IMR-90 (cell line): ENCODE measurements at regions not wholly inside any gene's neighbourhood (a gene's known extent, or its start where the extent isn't known, plus 50 kb on each side); places are given as distances from the start of the nearest gene placed in this dataset.

Experiments used
- ATAC-seq: fragments of 200-7000 bp; cut with Tn5 transposase; 2 replicates; pipeline ENCODE4 v1.9.1; 2020; ENCODE audit warnings: low read depth, mild to moderate bottlenecking, moderate library complexity
- BruUV-seq: library from RNA; stranded (reverse); fragments of 400-500 nt; replicated peaks from 2 replicates; lab custom pipeline; 2021; lab: Mats Ljungman, UMichigan
- CTCF ChIA-PET: fragments of 300-600 bp; formaldehyde crosslinking; extraction: SDS; loops from one replicate; lab custom pipeline; 2021; ENCODE audit warnings: antibody characterized with exemption; lab: Yijun Ruan, JAX
- POLR2A ChIA-PET: fragments of 300-600 bp; sonication (Branson Sonifier 250); formaldehyde crosslinking; loops from one replicate; lab custom pipeline; 2022; ENCODE audit warnings: antibody characterized with exemption; ENCODE audit not compliant: unreplicated experiment; lab: Charles Lee
- DNase-seq: peaks from one replicate; pipeline ENCODE4 v3.0.0; 2013
- H2AFZ ChIP-seq: replicated peaks from 2 replicates; pipeline ENCODE3; 2013; ENCODE audit warnings: low read length, mild to moderate bottlenecking; ENCODE audit not compliant: poor library complexity
- H2AK5ac ChIP-seq: 2 replicates; pipeline ENCODE4 v1.6.1; 2013; ENCODE audit warnings: low read depth, low read length, inconsistent platforms
- H2AK9ac ChIP-seq: replicated peaks from 2 replicates; pipeline ENCODE3; 2013; ENCODE audit warnings: mild to moderate bottlenecking, low read depth, low read length, moderate library complexity; ENCODE audit not compliant: poor library complexity
- H2BK120ac ChIP-seq: 2 replicates; pipeline ENCODE4 v1.6.1; 2013; ENCODE audit warnings: low read depth, low read length, inconsistent platforms
- H2BK15ac ChIP-seq: 3 replicates; pipeline ENCODE4 v1.6.1; 2013; ENCODE audit warnings: low read depth, low read length, inconsistent platforms
- H2BK20ac ChIP-seq: 2 replicates; pipeline ENCODE4 v1.6.1; 2013; ENCODE audit warnings: low read depth, mild to moderate bottlenecking, inconsistent platforms, low read length, moderate library complexity
- H2BK5ac ChIP-seq: 2 replicates; pipeline ENCODE4 v1.6.1; 2013; ENCODE audit warnings: mild to moderate bottlenecking, low read depth, low read length, inconsistent platforms; ENCODE audit not compliant: poor library complexity, severe bottlenecking
- H3K14ac ChIP-seq: replicated peaks from 2 replicates; pipeline ENCODE4 v1.6.1; 2013; ENCODE audit warnings: low read depth, low read length, inconsistent platforms
- H3K18ac ChIP-seq: 2 replicates; pipeline ENCODE4 v1.6.1; 2013; ENCODE audit warnings: low read depth, low read length, control low read depth
- H3K23ac ChIP-seq: 2 replicates; pipeline ENCODE4 v1.6.1; 2013; ENCODE audit warnings: low read depth, low read length, inconsistent platforms
- H3K27ac ChIP-seq: 2 replicates; pipeline ENCODE4 v1.5.1; 2013; ENCODE audit warnings: mild to moderate bottlenecking, control low read depth, low read length; ENCODE audit not compliant: insufficient read depth
- H3K27me3 ChIP-seq: 2 replicates; pipeline ENCODE4 v1.6.1; 2013; ENCODE audit warnings: low read length; ENCODE audit not compliant: control insufficient read depth, insufficient read depth
- H3K36me3 ChIP-seq: 2 replicates; pipeline ENCODE4 v1.6.1; 2013; ENCODE audit warnings: low read length, mixed read lengths; ENCODE audit not compliant: control insufficient read depth, insufficient read depth
- H3K4ac ChIP-seq: 2 replicates; pipeline ENCODE4 v1.6.1; 2013; ENCODE audit warnings: low read depth, low read length, inconsistent platforms
- H3K4me1 ChIP-seq: 2 replicates; pipeline ENCODE4 v1.6.1; 2013; ENCODE audit warnings: low read length, mixed read lengths; ENCODE audit not compliant: control insufficient read depth, insufficient read depth
- H3K4me2 ChIP-seq: 2 replicates; pipeline ENCODE4 v1.6.1; 2013; ENCODE audit warnings: low read depth, mild to moderate bottlenecking, control low read depth, low read length, moderate library complexity
- H3K4me3 ChIP-seq: 2 replicates; pipeline ENCODE4 v1.5.1; 2013; ENCODE audit warnings: low read depth, mild to moderate bottlenecking, control low read depth, low read length, moderate library complexity; ENCODE audit not compliant: insufficient read depth
- H3K56ac ChIP-seq: 2 replicates; pipeline ENCODE4 v1.6.1; 2013; ENCODE audit warnings: low read length, inconsistent platforms; ENCODE audit not compliant: insufficient read depth; ENCODE audit errors: extremely low read depth
- H3K79me1 ChIP-seq, 2 experiments: 2 replicates each; pipeline ENCODE4 v1.6.1; 2013; ENCODE audit warnings: low read length in 2 of 2, inconsistent platforms in 1 of 2, low read depth in 1 of 2
- H3K9ac ChIP-seq: 2 replicates; pipeline ENCODE4 v1.6.1; 2013; ENCODE audit warnings: low read depth, low read length, control low read depth
- H3K9me1 ChIP-seq: 2 replicates; pipeline ENCODE4 v1.6.1; 2013; ENCODE audit warnings: low read length, inconsistent platforms; ENCODE audit not compliant: insufficient read depth
- H3K9me3 ChIP-seq: 2 replicates; pipeline ENCODE4 v1.6.1; 2013; ENCODE audit warnings: low read length; ENCODE audit not compliant: control insufficient read depth, insufficient read depth
- H4K20me1 ChIP-seq: 2 replicates; pipeline ENCODE4 v1.6.1; 2013; ENCODE audit warnings: low read length, inconsistent platforms; ENCODE audit not compliant: insufficient read depth
- H4K5ac ChIP-seq: 2 replicates; pipeline ENCODE4 v1.6.1; 2013; ENCODE audit warnings: mild to moderate bottlenecking, low read depth, low read length, control low read depth
- H4K8ac ChIP-seq, 2 experiments: 2 replicates each; pipeline ENCODE4 v1.6.1; 2013; ENCODE audit warnings: low read depth in 2 of 2, low read length in 2 of 2, control low read depth in 1 of 2, inconsistent platforms in 1 of 2
- H4K91ac ChIP-seq: 2 replicates; pipeline ENCODE4 v1.6.1; 2013; ENCODE audit warnings: low read depth, low read length, inconsistent platforms; ENCODE audit not compliant: insufficient read depth
- BHLHE40 ChIP-seq: fragments of 150-350 bp; IDR thresholded peaks from 2 replicates; pipeline ENCODE4 v1.6.1; 2016; ENCODE audit warnings: mild to moderate bottlenecking, low read depth, low read length
- CEBPB ChIP-seq: IDR thresholded peaks from 2 replicates; pipeline ENCODE4 v1.6.1; 2012; ENCODE audit warnings: low read depth, low read length, improper control_type of control experiment
- CHD1 ChIP-seq: IDR thresholded peaks from 2 replicates; pipeline ENCODE4 v1.6.1; 2012; ENCODE audit warnings: low read depth, low read length, improper control_type of control experiment
- CTCF ChIP-seq: conservative IDR thresholded peaks from 2 replicates; pipeline ENCODE4 v1.5.1; 2012; ENCODE audit warnings: mild to moderate bottlenecking, low read depth, low read length, improper control_type of control experiment
- ELK1 ChIP-seq: fragments of 150-350 bp; IDR thresholded peaks from 2 replicates; pipeline ENCODE4 v1.6.1; 2016; ENCODE audit warnings: low read depth, mild to moderate bottlenecking, low read length, moderate library complexity, borderline replicate concordance
- FOS ChIP-seq: fragments of 150-350 bp; IDR thresholded peaks from 2 replicates; pipeline ENCODE4 v1.6.1; 2016; ENCODE audit warnings: low read depth, low read length
- MAFK ChIP-seq: IDR thresholded peaks from 2 replicates; pipeline ENCODE4 v1.6.1; 2012; ENCODE audit warnings: low read depth, low read length, improper control_type of control experiment
- MAZ ChIP-seq: IDR thresholded peaks from 2 replicates; pipeline ENCODE4 v1.6.1; 2012; ENCODE audit warnings: low read depth, mild to moderate bottlenecking, low read length, improper control_type of control experiment, moderate library complexity, borderline replicate concordance
- MXI1 ChIP-seq: IDR thresholded peaks from 2 replicates; pipeline ENCODE4 v1.6.1; 2012; ENCODE audit warnings: low read depth, mild to moderate bottlenecking, low read length, moderate library complexity, borderline replicate concordance
- NFE2L2 ChIP-seq: fragments of 150-350 bp; IDR thresholded peaks from 2 replicates; pipeline ENCODE4 v1.6.1; 2016; ENCODE audit warnings: low read depth, mild to moderate bottlenecking, low read length
- POLR2A ChIP-seq: IDR thresholded peaks from 2 replicates; pipeline ENCODE4 v1.6.1; 2012; ENCODE audit warnings: mild to moderate bottlenecking, low read depth, low read length
- RAD21 ChIP-seq: IDR thresholded peaks from 2 replicates; pipeline ENCODE4 v1.6.1; 2012; ENCODE audit warnings: low read length, improper control_type of control experiment
- RCOR1 ChIP-seq: IDR thresholded peaks from 2 replicates; pipeline ENCODE4 v1.6.1; 2012; ENCODE audit warnings: mild to moderate bottlenecking, low read length, improper control_type of control experiment; ENCODE audit not compliant: insufficient replicate concordance
- RFX5 ChIP-seq: IDR thresholded peaks from 2 replicates; pipeline ENCODE4 v1.8.0; 2012; ENCODE audit warnings: low read depth, mild to moderate bottlenecking, low read length, moderate library complexity
- SMC3 ChIP-seq: fragments of 150-350 bp; IDR thresholded peaks from 2 replicates; pipeline ENCODE4 v1.6.1; 2016; ENCODE audit warnings: low read depth, mild to moderate bottlenecking, antibody characterized with exemption, low read length, moderate library complexity
- USF2 ChIP-seq: fragments of 150-350 bp; IDR thresholded peaks from 2 replicates; pipeline ENCODE4 v1.6.1; 2017; ENCODE audit warnings: mild to moderate bottlenecking, antibody characterized with exemption, low read length, low read depth
- WGBS, 2 experiments: methylation state at CpG; one replicate each; pipeline versions ENCODE4 v1.1.5 to v1.1.7; 2013; ENCODE audit warnings: missing lambda C conversion rate in 2 of 2; ENCODE audit not compliant: insufficient read length in 1 of 2; ENCODE audit errors: extremely low coverage in 2 of 2; 5-methylcytosine and 5-hydroxymethylcytosine counted together
- dilution Hi-C: fragments of 300-500 bp; cut with HindIII; formaldehyde crosslinking; loops from one replicate; pipeline ENCODE4 v1.14.3; 2018; ENCODE audit warnings: low sequenced_read_pairs; ENCODE audit not compliant: unreplicated experiment
- in situ Hi-C: fragments of 300-500 bp; cut with MboI; formaldehyde crosslinking; loops from 3 replicates; pipeline ENCODE4 v1.14.3; 2019; ENCODE audit warnings: low sequenced_read_pairs, inconsistent platforms, mixed read lengths
- intact Hi-C: fragments of 100-400 bp; cut with micrococcal nuclease; formaldehyde crosslinking; loops from 2 replicates; pipeline ENCODE4 v1.10.0; 2022

- Histone ChIP-seq H3K18ac (no peak overlapping the region), H2AK5ac (no peak overlapping the region), H3K4me3 (no peak overlapping the region), H4K91ac (no peak overlapping the region), H3K14ac (no peak overlapping the region), H2AK9ac (peak overlapping the region; percentile 28), H3K4me1 (no peaks in the 10 kb centered on the region), H3K56ac (no peak overlapping the region), H2BK5ac (no peak overlapping the region), H2BK120ac (no peak overlapping the region), H3K23ac (no peak overlapping the region), H3K9me3 (no peaks in the 10 kb centered on the region), H4K8ac (no peak overlapping the region), H4K20me1 (no peaks in the 10 kb centered on the region), H3K9ac (no peak overlapping the region), H3K27me3 (no peaks in the 10 kb centered on the region), H3K79me1 (no peaks in the 10 kb centered on the region), H3K36me3 (no peaks in the 10 kb centered on the region), H2BK15ac (no peak overlapping the region), H3K9me1 (no peaks in the 10 kb centered on the region), H4K5ac (no peak overlapping the region), H3K4ac (no peak overlapping the region), H3K4me2 (no peak overlapping the region), H2AFZ (no peak overlapping the region), H2BK20ac (no peak overlapping the region), H3K27ac (no peak overlapping the region)
- in situ Hi-C loops (no loop called here), dilution Hi-C loops (no loop called here), intact Hi-C loops (no loop called here)
- ChIA-PET POLR2A (no interaction called here), CTCF (no interaction called here)
- ATAC-seq = no peak
- no peak for DNase-seq
- no TSS peak for BruUV-seq
- 93% methylated on average over 4 of the region's 9 CpGs; no CpG with 5 or more reads in 1 of the 2 experiments for WGBS, 2 experiments
- TF ChIP-seq BHLHE40 (no peak), USF2 (no peak), CEBPB (no peak), CTCF (no peak), ELK1 (no peak), NFE2L2 (no peak), MXI1 (no peak), POLR2A (no peak), RFX5 (no peak), FOS (no peak), RAD21 (no peak), RCOR1 (no peak), CHD1 (no peak), MAFK (no peak), MAZ (no peak), SMC3 (no peak)
These were observed 689.4 kb downstream of the MED13L start for GRCh38 chr12:115588131-115588530.
